NCI-H146 treated with DMSO at 0.1 percent for 48 hours (cell line): ENCODE measurements at regions not wholly inside any gene's neighbourhood (a gene's known extent, or its start where the extent isn't known, plus 50 kb on each side); places are given as distances from the start of the nearest gene placed in this dataset.
"Not testable (repeated sequence)": the region's sequence is repeated elsewhere in the genome, so short reads cannot be mapped to it uniquely, and the experiment has no call there.

Experiments
- DNase-seq: peaks from one replicate; lab custom pipeline; 2025; ENCODE audit not compliant: unreplicated experiment; lab: John Stamatoyannopoulos, UW

GRCh38 chr6:48998574-48998973 lies 464.5 kb downstream of the MMUT start:
- no peak for DNase-seq

- DNase-seq: no peak
Measured at GRCh38 chr6:48996461-48997119, 466.5 kb downstream of the MMUT start.

GRCh38 chr6:48994811-48995210 lies 468.2 kb downstream of the MMUT start:
- no peak for DNase-seq

- no peak for DNase-seq
Measured at GRCh38 chr6:48990739-48991138, 472.3 kb downstream of the MMUT start.

GRCh38 chr6:48986845-48987244 lies 476.2 kb downstream of the MMUT start:
- no peak for DNase-seq

GRCh38 chr6:48986105-48986504 lies 476.9 kb downstream of the MMUT start:
- no peak for DNase-seq

GRCh38 chr6:48985025-48985424 lies 478.0 kb downstream of the MMUT start:
- DNase-seq: no peak

- not testable (repeated sequence) for DNase-seq
Measured at GRCh38 chr6:48983968-48984367, 479.1 kb downstream of the MMUT start.

GRCh38 chr6:48983377-48983776 lies 479.7 kb downstream of the MMUT start:
- no peak for DNase-seq

- DNase-seq: no peak
Measured at GRCh38 chr6:48979806-48980205, 483.2 kb downstream of the MMUT start.

GRCh38 chr6:48979085-48979484 lies 484.0 kb downstream of the MMUT start:
- no peak for DNase-seq

- no peak for DNase-seq
Measured at GRCh38 chr6:48978016-48978415, 485.0 kb downstream of the MMUT start.

GRCh38 chr6:48977573-48977972 lies 485.5 kb downstream of the MMUT start:
- DNase-seq: no peak

- no peak for DNase-seq
Measured at GRCh38 chr6:48973491-48973890, 489.6 kb downstream of the MMUT start.

- DNase-seq: peak; percentile 26
Measured at GRCh38 chr6:48961781-48962415, 501.2 kb downstream of the MMUT start.

GRCh38 chr6:48959251-48960060 lies 503.6 kb downstream of the MMUT start:
- no peak for DNase-seq

- DNase-seq: no peak
Measured at GRCh38 chr6:48957781-48958180, 505.3 kb downstream of the MMUT start.

- no peak for DNase-seq
Measured at GRCh38 chr6:48951917-48952316, 511.1 kb downstream of the MMUT start.

- not testable (repeated sequence) for DNase-seq
Measured at GRCh38 chr6:48944276-48944675, 518.8 kb downstream of the MMUT start.

- no peak for DNase-seq
Measured at GRCh38 chr6:48933136-48933535, 529.9 kb downstream of the MMUT start.

- no peak for DNase-seq
Measured at GRCh38 chr6:48928937-48929336, 534.1 kb downstream of the MMUT start.

- no peak for DNase-seq
Measured at GRCh38 chr6:48922837-48923236, 540.2 kb downstream of the MMUT start.
